H1 (cell line): ENCODE measurements at regions not wholly inside any gene's neighbourhood (a gene's known extent, or its start where the extent isn't known, plus 50 kb on each side); places are given as distances from the start of the nearest gene placed in this dataset.

Experiments used
- CTCF ChIA-PET: fragments of 300-600 bp; sonication (Branson Sonifier 250); formaldehyde crosslinking; loops from one replicate; lab custom pipeline; 2021; ENCODE audit not compliant: partially characterized antibody; lab: Charles Lee
- POLR2A ChIA-PET: fragments of 300-600 bp; sonication (Branson Sonifier 250); formaldehyde crosslinking; loops from one replicate; lab custom pipeline; 2021; ENCODE audit warnings: inconsistent platforms; ENCODE audit not compliant: partially characterized antibody; lab: Charles Lee
- DNase-seq, 2 experiments: peaks; one replicate each; pipeline versions ENCODE4 v3.0.0 to v3.0.0-alpha.2; 2010 to 2022; ENCODE audit warnings: low spot score in 2 of 2, low read depth in 1 of 2, mixed read lengths in 1 of 2
- FAIRE-seq: peaks from 2 replicates; lab custom pipeline; 2011; peaks lifted over from hg19 to GRCh38; lab: Jason Lieb, UNC
- H2AFZ ChIP-seq: 2 replicates; pipeline ENCODE4 v1.8.1; 2012; ENCODE audit warnings: low read length, inconsistent platforms
- H2AK5ac ChIP-seq: 2 replicates; pipeline ENCODE4 v1.6.1; 2013; ENCODE audit warnings: low read depth, low read length
- H2BK120ac ChIP-seq: replicated peaks from 2 replicates; pipeline ENCODE3; 2013; ENCODE audit warnings: low read depth, low read length, inconsistent platforms
- H2BK12ac ChIP-seq: 2 replicates; pipeline ENCODE4 v1.6.1; 2013; ENCODE audit warnings: low read depth, low read length
- H2BK15ac ChIP-seq: 2 replicates; pipeline ENCODE4 v1.6.1; 2013; ENCODE audit warnings: low read length
- H2BK20ac ChIP-seq: 2 replicates; pipeline ENCODE4 v1.6.1; 2013; ENCODE audit warnings: low read length
- H2BK5ac ChIP-seq: 2 replicates; pipeline ENCODE4 v1.6.1; 2013; ENCODE audit warnings: low read depth, low read length
- H3K14ac ChIP-seq: 2 replicates; pipeline ENCODE4 v1.6.1; 2013; ENCODE audit warnings: inconsistent platforms; ENCODE audit not compliant: insufficient read length
- H3K18ac ChIP-seq: 2 replicates; pipeline ENCODE4 v1.6.1; 2013; ENCODE audit warnings: low read length; ENCODE audit errors: extremely low read depth
- H3K23ac ChIP-seq: 2 replicates; pipeline ENCODE4 v1.6.1; 2013; ENCODE audit warnings: inconsistent platforms; ENCODE audit not compliant: insufficient read length
- H3K23me2 ChIP-seq: 2 replicates; pipeline ENCODE4 v1.6.1; 2013; ENCODE audit warnings: low read depth, low read length
- H3K27ac ChIP-seq: 2 replicates; pipeline ENCODE4 v1.6.1; 2011; ENCODE audit warnings: low read depth, low read length, inconsistent platforms
- H3K27me3 ChIP-seq, 4 experiments: replicated peaks in 1 of 4; 1 replicate in 1 of 4; 2 replicates in 3 of 4; pipeline versions ENCODE4 v1.6.1 to v1.8.1; 2011 to 2013; ENCODE audit warnings: low read length in 3 of 4, mild to moderate bottlenecking in 3 of 4, inconsistent platforms in 2 of 4, mixed read lengths in 2 of 4, moderate library complexity in 1 of 4; ENCODE audit not compliant: control insufficient read depth in 3 of 4, insufficient read depth in 3 of 4; ENCODE audit errors: extremely low read depth in 1 of 4
- H3K36me3 ChIP-seq, 4 experiments: 2 replicates each; pipeline versions ENCODE4 v1.6.1 to v1.8.1; 2011 to 2013; ENCODE audit warnings: mild to moderate bottlenecking in 4 of 4, low read length in 3 of 4, moderate library complexity in 2 of 4, control low read depth in 1 of 4, inconsistent platforms in 1 of 4; ENCODE audit not compliant: insufficient read depth in 4 of 4, control insufficient read depth in 2 of 4
- H3K4ac ChIP-seq: replicated peaks from 2 replicates; pipeline ENCODE3; 2013; ENCODE audit warnings: low read length, low read depth, mixed read lengths, inconsistent platforms; ENCODE audit not compliant: insufficient read length
- H3K4me1 ChIP-seq, 4 experiments: replicated peaks in 1 of 4; 1 replicate in 1 of 4; 2 replicates in 3 of 4; pipeline versions ENCODE4 v1.6.1 to v1.8.1; 2011 to 2013; ENCODE audit warnings: low read length in 3 of 4, inconsistent platforms in 2 of 4, mixed read lengths in 1 of 4; ENCODE audit not compliant: insufficient read depth in 4 of 4, control insufficient read depth in 3 of 4
- H3K4me2 ChIP-seq, 2 experiments: 2 replicates each; pipeline versions ENCODE4 v1.6.1 to v1.8.1; 2011 to 2013; ENCODE audit warnings: low read depth in 2 of 2, low read length in 2 of 2, control low read depth in 1 of 2, inconsistent platforms in 1 of 2, mild to moderate bottlenecking in 1 of 2; ENCODE audit not compliant: insufficient read depth in 1 of 2
- H3K4me3 ChIP-seq, 4 experiments: fragments of 200-600, 300-600 bp in 1 of 4; sonication (generic), shearing (Covaris generic), sonication (Bioruptor Twin) in 1 of 4; 2 replicates each; pipeline versions ENCODE4 v1.5.1 to v1.8.1; 2011 to 2016; ENCODE audit warnings: low read length in 4 of 4, low read depth in 3 of 4, control low read depth in 2 of 4, inconsistent platforms in 2 of 4, mild to moderate bottlenecking in 2 of 4, mixed read lengths in 1 of 4, moderate library complexity in 1 of 4; ENCODE audit not compliant: insufficient read depth in 2 of 4; ENCODE audit errors: extremely low read depth in 1 of 4
- H3K56ac ChIP-seq: replicated peaks from 2 replicates; pipeline ENCODE3; 2013; ENCODE audit warnings: low read depth, mild to moderate bottlenecking, mixed read lengths, low read length, inconsistent platforms; ENCODE audit not compliant: insufficient read length
- H3K79me1 ChIP-seq: 2 replicates; pipeline ENCODE4 v1.6.1; 2013; ENCODE audit warnings: low read depth, low read length, control low read depth
- H3K79me2 ChIP-seq, 2 experiments: 2 replicates each; pipeline versions ENCODE4 v1.6.1 to v1.8.1; 2012 to 2013; ENCODE audit warnings: low read length in 2 of 2, mild to moderate bottlenecking in 2 of 2, inconsistent platforms in 1 of 2; ENCODE audit not compliant: insufficient read depth in 2 of 2, control insufficient read depth in 1 of 2
- H3K9ac ChIP-seq, 4 experiments: replicated peaks in 1 of 4; 1 replicate in 1 of 4; 2 replicates in 3 of 4; pipeline versions ENCODE4 v1.6.1 to v1.8.1; 2011 to 2013; ENCODE audit warnings: low read depth in 3 of 4, low read length in 3 of 4, control low read depth in 2 of 4, mild to moderate bottlenecking in 2 of 4, moderate library complexity in 2 of 4, inconsistent platforms in 1 of 4; ENCODE audit errors: extremely low read depth in 1 of 4
- H3K9me3 ChIP-seq, 2 experiments: 2 replicates each; pipeline versions ENCODE4 v1.6.1 to v1.8.1; 2012 to 2013; ENCODE audit warnings: mild to moderate bottlenecking in 2 of 2, moderate library complexity in 2 of 2, control low read depth in 1 of 2, inconsistent platforms in 1 of 2, low read depth in 1 of 2, low read length in 1 of 2, mixed read lengths in 1 of 2; ENCODE audit not compliant: insufficient read depth in 2 of 2
- H4K20me1 ChIP-seq, 2 experiments: replicated peaks in 1 of 2; 2 replicates each; pipeline versions ENCODE3 to v1.8.1; 2011 to 2013; ENCODE audit warnings: inconsistent platforms in 2 of 2, low read length in 2 of 2, mild to moderate bottlenecking in 1 of 2; ENCODE audit not compliant: insufficient read depth in 2 of 2, control insufficient read depth in 1 of 2
- H4K5ac ChIP-seq: 2 replicates; pipeline ENCODE4 v1.6.1; 2013; ENCODE audit warnings: low read length, low read depth, mixed read lengths, inconsistent platforms; ENCODE audit not compliant: insufficient read length
- H4K8ac ChIP-seq: 2 replicates; pipeline ENCODE4 v1.8.0; 2013; ENCODE audit warnings: mild to moderate bottlenecking, moderate library complexity, low read length, inconsistent platforms; ENCODE audit not compliant: insufficient read depth; ENCODE audit errors: extremely low read depth
- H4K91ac ChIP-seq: replicated peaks from 2 replicates; pipeline ENCODE3; 2013; ENCODE audit warnings: low read length, mixed read lengths, inconsistent platforms; ENCODE audit not compliant: insufficient read length
- BRCA1 ChIP-seq: IDR thresholded peaks from 2 replicates; pipeline ENCODE4 v1.6.1; 2012; ENCODE audit warnings: low read depth, low read length, improper control_type of control experiment
- FOSL1 ChIP-seq: IDR thresholded peaks from 2 replicates; pipeline ENCODE4 v1.6.1; 2011; ENCODE audit warnings: mild to moderate bottlenecking, low read depth, low read length, moderate library complexity; ENCODE audit not compliant: insufficient read depth
- NANOG ChIP-seq: IDR thresholded peaks from 2 replicates; pipeline ENCODE4 v1.6.1; 2011; ENCODE audit warnings: low read length, low read depth, mild to moderate bottlenecking, inconsistent platforms; ENCODE audit not compliant: insufficient read depth, poor library complexity, severe bottlenecking
- SIRT6 ChIP-seq: IDR thresholded peaks from one replicate; pipeline ENCODE4 v1.7.1; 2012; ENCODE audit warnings: low read length, inconsistent platforms
- SIX5 ChIP-seq: IDR thresholded peaks from 2 replicates; pipeline ENCODE4 v1.6.1; 2011; ENCODE audit warnings: mild to moderate bottlenecking, low read depth, low read length
- TAF7 ChIP-seq: optimal IDR thresholded peaks from 2 replicates; pipeline ENCODE3; 2011; ENCODE audit warnings: low read depth, mild to moderate bottlenecking, inconsistent platforms, low read length, moderate library complexity, borderline replicate concordance
- TEAD4 ChIP-seq: IDR thresholded peaks from 2 replicates; pipeline ENCODE4 v1.6.1; 2012; ENCODE audit warnings: low read depth, low read length, inconsistent platforms, mixed read lengths

- no peak overlapping the region for H2BK12ac ChIP-seq
- H3K27me3 ChIP-seq: peaks cover 0 to 1% (median 0%) of the 10 kb centered on the region in 4 experiments; a peak in 1 of 7 replicates
- no peak overlapping the region for H2AFZ ChIP-seq
- no peak overlapping the region for H3K23ac ChIP-seq
- no peak overlapping the region for H2AK5ac ChIP-seq
- DNase-seq: no peak
- no peaks in the 10 kb centered on the region for H4K20me1 ChIP-seq
- H3K4me1 ChIP-seq: peaks cover 0 to 6% (median 2%) of the 10 kb centered on the region in 4 experiments; a peak in 2 of 7 replicates
- H2BK15ac ChIP-seq: no peak overlapping the region
- no peaks in the 10 kb centered on the region for H3K36me3 ChIP-seq
- no peak overlapping the region for H2BK5ac ChIP-seq
- H3K79me2 ChIP-seq: no peaks in the 10 kb centered on the region
- H3K56ac ChIP-seq: no peak overlapping the region
- no peak overlapping the region for H3K4ac ChIP-seq
- ChIA-PET POLR2A (no interaction called here), CTCF (no interaction called here)
- no peaks in the 10 kb centered on the region for H3K79me1 ChIP-seq
- no peak overlapping the region for H3K14ac ChIP-seq
- H2BK20ac ChIP-seq: no peak overlapping the region
- no peak for FAIRE-seq
- H3K4me3 ChIP-seq: no peak overlapping the region
- no peak overlapping the region for H3K18ac ChIP-seq
- H4K5ac ChIP-seq: no peak overlapping the region
- H2BK120ac ChIP-seq: no peak overlapping the region
- no peak overlapping the region for H4K8ac ChIP-seq
- H4K91ac ChIP-seq: no peak overlapping the region
- no peak overlapping the region for H3K4me2 ChIP-seq
- TF ChIP-seq SIRT6 (no peak), TEAD4 (no peak), SIX5 (no peak), TAF7 (no peak), BRCA1 (no peak), FOSL1 (no peak), NANOG (no peak)
- H3K27ac ChIP-seq: no peak overlapping the region
- H3K9ac ChIP-seq: no peak overlapping the region
- H3K9me3 ChIP-seq: no peaks in the 10 kb centered on the region
- H3K23me2 ChIP-seq: no peaks in the 10 kb centered on the region
Measured at GRCh38 chr12:88868050-88868449, 287.8 kb upstream of the KITLG start.
